C4-2B (cell line): ENCODE measurements at regions not wholly inside any gene's neighbourhood (a gene's known extent, or its start where the extent isn't known, plus 50 kb on each side); places are given as distances from the start of the nearest gene placed in this dataset.

Experiments
- ZFX ChIP-seq: fragments of 450-650 bp; IDR thresholded peaks from 2 replicates; pipeline ENCODE4 v1.6.1; 2017
- TF ChIP-seq, protein P1 (sequence below): fragments of 450-650 bp; conservative IDR thresholded peaks from 2 replicates; pipeline ENCODE4 v1.5.1; 2017; ENCODE audit warnings: mild to moderate bottlenecking

DNA sequence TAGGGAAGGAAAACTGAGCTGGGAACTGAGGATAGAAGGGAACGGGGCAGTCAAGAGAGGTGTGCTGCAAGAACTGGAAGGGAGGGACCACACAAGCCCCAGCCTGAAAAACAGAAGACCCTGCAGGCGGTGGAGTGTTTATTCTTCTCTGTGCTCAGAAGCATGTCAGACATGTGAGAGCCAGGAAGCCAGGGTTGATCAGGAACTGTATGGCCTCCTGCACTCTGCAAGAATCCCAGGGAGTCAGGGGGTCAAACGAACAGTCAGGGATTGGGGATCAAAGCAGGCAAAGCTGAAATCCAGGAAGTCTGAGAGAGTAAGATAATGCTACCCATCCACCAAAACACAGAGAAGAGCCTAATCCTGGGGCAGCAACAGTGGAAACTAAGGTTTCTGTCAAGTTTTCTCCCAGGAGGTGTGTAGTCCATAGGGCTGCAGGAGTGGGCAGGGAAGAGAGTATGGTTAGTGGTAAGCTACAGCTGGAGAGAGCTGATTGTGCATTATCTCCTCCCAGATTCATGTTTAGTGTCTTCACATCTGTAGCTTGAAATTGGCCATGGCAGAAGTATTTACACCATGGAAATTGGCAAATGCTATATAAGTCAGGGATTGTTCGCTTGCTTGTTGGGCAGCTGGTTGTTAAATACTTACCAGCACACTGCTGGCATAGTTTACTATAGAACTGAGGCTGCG lies 115.4 kb upstream of the SLC44A1 start:
- TF ChIP-seq, protein P1, sequence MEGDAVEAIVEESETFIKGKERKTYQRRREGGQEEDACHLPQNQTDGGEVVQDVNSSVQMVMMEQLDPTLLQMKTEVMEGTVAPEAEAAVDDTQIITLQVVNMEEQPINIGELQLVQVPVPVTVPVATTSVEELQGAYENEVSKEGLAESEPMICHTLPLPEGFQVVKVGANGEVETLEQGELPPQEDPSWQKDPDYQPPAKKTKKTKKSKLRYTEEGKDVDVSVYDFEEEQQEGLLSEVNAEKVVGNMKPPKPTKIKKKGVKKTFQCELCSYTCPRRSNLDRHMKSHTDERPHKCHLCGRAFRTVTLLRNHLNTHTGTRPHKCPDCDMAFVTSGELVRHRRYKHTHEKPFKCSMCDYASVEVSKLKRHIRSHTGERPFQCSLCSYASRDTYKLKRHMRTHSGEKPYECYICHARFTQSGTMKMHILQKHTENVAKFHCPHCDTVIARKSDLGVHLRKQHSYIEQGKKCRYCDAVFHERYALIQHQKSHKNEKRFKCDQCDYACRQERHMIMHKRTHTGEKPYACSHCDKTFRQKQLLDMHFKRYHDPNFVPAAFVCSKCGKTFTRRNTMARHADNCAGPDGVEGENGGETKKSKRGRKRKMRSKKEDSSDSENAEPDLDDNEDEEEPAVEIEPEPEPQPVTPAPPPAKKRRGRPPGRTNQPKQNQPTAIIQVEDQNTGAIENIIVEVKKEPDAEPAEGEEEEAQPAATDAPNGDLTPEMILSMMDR = no peak
- TF ChIP-seq ZFX = no peak
